Erythroblast (primary cell): ENCODE measurements at regions not wholly inside any gene's neighbourhood (a gene's known extent, or its start where the extent isn't known, plus 50 kb on each side); places are given as distances from the start of the nearest gene placed in this dataset.
A peak's percentile ranks its signal among the peaks of the same experiment; 100 is the strongest.
"Not testable (repeated sequence)": the region's sequence is repeated elsewhere in the genome, so short reads cannot be mapped to it uniquely, and the experiment has no call there.

Experiments
- DNase-seq, 2 experiments: peaks; one replicate each; lab custom pipeline; 2025; lab: John Stamatoyannopoulos, UW
- GATA1 ChIP-seq: IDR thresholded peaks from 2 replicates; pipeline ENCODE4 v1.6.1; 2011; ENCODE audit warnings: low read depth, mild to moderate bottlenecking, control low read depth, low read length, moderate library complexity
- POLR2A ChIP-seq: IDR thresholded peaks from 2 replicates; pipeline ENCODE4 v1.6.1; 2011; ENCODE audit warnings: mild to moderate bottlenecking, low read length

DNA sequence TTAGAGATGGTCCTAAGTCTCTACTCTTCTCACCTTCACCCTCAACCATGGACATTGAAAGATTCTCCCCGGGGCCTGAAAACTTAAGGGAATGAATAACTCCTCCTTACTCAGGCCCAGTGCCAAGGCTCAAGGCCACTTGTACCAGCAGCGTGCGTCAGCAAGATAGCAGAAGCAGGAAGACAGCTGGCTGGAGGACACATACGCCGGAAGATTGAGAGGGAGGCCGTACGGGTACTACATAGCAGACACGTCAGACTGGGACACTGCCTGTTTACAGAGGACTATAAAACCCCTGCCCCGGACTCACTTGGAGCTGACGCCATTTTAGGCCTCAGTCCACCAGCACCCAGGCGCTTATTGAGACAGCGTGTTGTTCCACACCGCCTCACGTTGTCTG lies 75.8 kb upstream of the MED13 start:
- TF ChIP-seq GATA1 = no peak
- no peak for TF ChIP-seq POLR2A
- peak; percentile 54 to 76 for DNase-seq

DNA sequence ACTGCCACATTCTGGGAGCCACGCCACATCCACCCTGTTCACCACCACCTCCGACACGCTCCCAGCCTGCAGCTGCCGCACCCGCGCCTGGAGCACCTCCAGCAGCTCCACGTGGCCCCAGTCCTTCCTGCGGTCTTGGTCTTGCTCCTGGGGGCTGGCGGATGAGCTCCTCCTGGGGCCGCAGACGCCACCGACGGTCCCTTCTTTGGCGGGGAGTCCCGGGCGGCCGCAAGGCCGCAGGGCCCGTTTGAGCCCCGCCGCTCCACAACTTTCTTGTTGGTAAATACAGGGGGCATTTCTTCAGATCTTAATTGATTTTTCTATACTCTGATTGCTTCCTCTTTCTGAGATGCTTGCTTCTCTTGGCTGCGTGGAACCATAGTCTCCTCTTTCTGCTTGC lies 75.3 kb upstream of the MED13 start:
- TF ChIP-seq GATA1 (no peak), POLR2A (no peak)

DNA sequence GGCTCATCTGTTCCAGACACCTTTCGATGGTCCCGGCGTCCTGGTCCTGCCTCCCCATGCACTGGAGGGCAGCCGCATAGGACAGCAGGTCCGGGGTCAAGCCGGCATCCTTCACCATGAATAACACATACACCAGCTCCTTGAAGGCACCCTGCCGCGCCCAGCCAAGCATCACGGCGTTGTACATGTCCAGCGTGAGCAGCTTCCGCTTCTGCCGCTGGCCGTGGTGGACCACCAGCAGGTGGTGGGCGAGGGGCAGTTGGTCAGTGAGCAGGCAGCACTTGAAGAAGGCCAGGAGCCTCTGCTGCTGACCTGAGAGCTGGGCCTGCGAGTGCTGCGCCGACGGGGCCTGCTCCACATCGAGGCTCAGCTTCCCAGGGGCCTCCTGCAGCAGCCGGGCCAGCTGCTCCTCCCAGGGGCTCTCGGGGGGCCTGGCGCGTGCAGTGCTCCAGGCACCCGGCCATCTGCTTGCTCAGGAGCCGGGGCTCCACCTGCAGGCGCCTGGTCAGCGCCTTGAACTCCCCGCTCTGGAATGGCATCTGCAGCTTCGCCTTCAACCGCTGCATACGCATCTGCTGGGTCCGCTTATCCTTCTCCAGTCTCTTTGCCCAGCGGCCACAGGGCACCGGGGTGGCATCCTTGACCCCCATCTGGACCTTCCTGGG lies 74.7 kb upstream of the MED13 start:
- DNase-seq = not testable (repeated sequence)

More for the DNA sequence above, 75.3 kb upstream of the MED13 start:
- no peak for DNase-seq

GRCh38 chr17:62139141-62139540 lies 74.1 kb upstream of the MED13 start:
- no peak for TF ChIP-seq POLR2A
- no peak for TF ChIP-seq GATA1
- no peak for DNase-seq

- DNase-seq = not testable (repeated sequence)
These were observed 73.6 kb upstream of the MED13 start for GRCh38 chr17:62138676-62139121.

- DNase-seq = peak in 1 of 2 experiments; percentile 45
These were observed 72.9 kb upstream of the MED13 start for GRCh38 chr17:62137734-62138624.

- not testable (repeated sequence) for DNase-seq
These were observed 72.1 kb upstream of the MED13 start for GRCh38 chr17:62137013-62137733.

DNA sequence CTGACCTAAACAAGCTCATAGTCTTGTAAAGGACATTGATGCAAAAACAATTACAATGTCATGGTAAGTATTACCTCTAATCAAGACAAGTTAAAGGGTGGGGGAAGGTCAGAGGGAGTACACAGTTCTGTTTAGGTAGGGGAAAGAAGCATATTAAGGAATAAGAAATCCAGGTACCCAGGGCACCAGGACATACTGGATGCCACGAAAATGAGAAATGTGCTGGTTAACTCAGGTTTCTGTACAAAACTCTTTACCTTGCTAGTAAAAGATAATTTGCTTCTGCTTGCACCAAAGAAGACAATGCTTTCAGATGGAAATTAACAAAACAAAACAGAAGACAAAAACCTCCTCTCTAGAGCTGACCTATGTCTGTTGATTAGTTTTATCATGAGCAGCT lies 70.7 kb upstream of the MED13 start:
- TF ChIP-seq POLR2A = no peak
- no peak for TF ChIP-seq GATA1
- no peak for DNase-seq

DNA sequence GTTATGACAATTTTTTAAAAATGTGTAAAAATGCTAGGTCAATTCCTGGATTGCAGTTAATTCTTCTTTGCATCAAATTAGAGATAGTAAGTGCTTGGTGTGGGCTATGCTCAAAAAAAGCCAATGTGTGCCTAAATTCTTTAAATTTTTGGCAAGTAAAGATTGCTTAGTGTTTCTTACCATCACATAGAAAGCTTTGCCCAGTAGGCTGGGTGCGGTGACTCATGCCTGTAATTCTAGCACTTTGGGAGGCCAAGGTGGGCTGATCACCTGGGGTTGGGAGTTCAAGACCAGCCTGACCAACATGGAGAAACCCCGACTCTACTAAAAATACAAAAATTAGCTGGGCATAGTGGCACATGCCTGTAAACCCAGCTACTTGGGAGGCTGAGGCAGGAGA lies 70.0 kb upstream of the MED13 start:
- DNase-seq = not testable (repeated sequence)

DNA sequence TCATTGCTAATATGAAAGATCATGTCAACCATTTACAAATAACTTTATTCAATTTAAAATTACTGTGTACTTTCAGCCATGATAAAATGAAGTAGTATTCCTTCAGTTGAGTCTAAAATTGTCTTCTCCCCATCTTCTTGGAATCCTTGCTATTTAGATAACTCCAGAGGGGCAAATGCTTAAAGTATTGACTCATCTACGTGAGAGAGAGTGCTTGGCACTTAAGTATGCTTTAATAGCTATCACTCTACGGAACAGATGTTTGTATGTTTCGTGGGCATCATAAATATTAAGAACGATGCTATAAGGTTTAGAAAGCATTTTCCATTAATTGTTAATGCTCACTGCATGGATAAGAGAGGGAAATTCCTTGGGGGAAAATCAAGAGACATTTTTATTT lies 69.3 kb upstream of the MED13 start:
- no peak for DNase-seq

GRCh38 chr17:62131271-62131670 lies 66.2 kb upstream of the MED13 start:
- DNase-seq = not testable (repeated sequence)

More for the DNA sequence above, 69.3 kb upstream of the MED13 start:
- TF ChIP-seq POLR2A = no peak
- no peak for TF ChIP-seq GATA1

GRCh38 chr17:62130739-62131138 lies 65.7 kb upstream of the MED13 start:
- no peak for DNase-seq
- no peak for TF ChIP-seq GATA1
- TF ChIP-seq POLR2A = no peak

DNA sequence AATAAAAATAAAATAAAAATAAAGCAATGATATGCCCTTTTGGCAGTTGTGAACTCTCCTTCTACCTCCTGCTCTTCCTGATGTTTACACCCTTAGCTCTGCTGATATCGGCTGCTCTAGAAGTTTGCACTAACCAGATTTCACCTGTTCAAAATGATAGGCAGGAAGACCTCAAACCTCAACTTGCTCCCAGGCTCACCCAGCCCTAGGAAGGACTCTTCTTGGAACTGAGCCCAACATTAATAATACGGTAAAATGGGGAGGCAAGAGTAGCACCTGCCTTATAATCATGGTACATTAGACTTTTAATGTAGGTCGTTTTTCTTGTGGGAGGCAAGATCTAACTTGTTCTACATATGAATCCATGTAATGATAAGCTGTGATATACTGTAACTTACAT lies 61.2 kb upstream of the MED13 start:
- no peak for DNase-seq
- TF ChIP-seq GATA1 (no peak), POLR2A (no peak)

DNA sequence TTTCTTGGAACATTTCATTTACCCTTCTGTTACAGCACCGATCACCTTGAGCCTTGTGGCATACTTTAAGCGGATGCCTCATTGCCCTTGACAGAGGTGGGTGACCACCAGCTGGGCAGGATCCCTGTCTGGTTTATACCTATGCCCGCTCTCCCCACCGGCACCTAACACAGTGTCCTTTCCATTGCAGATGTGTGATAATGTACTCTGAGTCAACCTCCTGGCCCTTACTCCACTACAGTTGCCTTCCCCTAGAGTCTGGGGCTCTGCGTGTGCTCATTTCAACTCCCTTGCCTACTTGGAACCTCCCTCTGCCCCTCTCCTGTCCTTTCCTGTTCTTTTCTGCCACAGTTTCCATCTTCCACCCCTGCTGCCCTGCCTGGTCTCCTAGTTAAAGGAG lies 60.2 kb upstream of the MED13 start:
- TF ChIP-seq GATA1 (no peak), POLR2A (no peak)

DNA sequence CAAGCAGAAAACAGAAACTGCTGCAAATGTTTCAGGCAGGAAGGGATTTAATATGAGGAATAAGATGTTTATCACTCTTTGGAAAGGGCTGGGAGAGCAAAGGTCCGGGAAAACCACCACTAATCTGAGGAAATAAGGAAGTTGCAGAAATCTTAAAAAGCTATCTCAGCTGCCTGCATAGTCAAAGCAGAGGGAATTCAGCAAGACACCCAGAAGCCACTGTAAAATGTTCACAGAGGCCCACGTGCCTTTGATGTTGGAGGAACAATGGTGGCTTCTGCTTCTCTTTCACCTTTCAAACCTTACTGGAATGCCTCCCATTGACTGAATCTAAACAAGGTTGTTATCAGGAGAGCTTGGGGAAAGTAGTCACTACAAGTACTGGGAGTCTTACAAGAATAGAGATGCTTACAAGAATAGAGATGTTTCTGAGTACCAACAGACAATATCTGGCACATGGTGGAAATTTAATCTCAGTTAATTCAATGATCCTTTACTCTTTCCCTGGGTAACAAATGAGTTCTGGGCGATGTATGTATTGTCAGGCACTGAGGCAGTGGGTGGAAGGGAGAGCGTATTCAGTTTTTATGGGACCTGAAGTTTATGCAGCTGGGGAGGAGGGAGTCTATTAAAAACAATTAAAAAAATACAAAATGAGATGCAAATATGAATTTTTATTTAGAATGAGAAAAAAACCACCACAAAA lies 56.1 kb upstream of the MED13 start:
- no peak for TF ChIP-seq GATA1
- DNase-seq = no peak

More for the DNA sequence above, 60.2 kb upstream of the MED13 start:
- DNase-seq = no peak
